Activated naive CD4-positive, alpha-beta T cell treated with anti-CD3 and anti-CD28 coated beads, Interleukin-2, amount 10 ng/mL, durations not matched to agents 7 days and 5 days (primary cell): ENCODE measurements at regions not wholly inside any gene's neighbourhood (a gene's known extent, or its start where the extent isn't known, plus 50 kb on each side); places are given as distances from the start of the nearest gene placed in this dataset.

Experiments
- CTCF ChIA-PET: fragments of 350-600 bp; sonication (Branson Sonifier 250); formaldehyde crosslinking; loops from one replicate; lab custom pipeline; 2021; ENCODE audit warnings: antibody characterized with exemption; lab: Charles Lee
- DNase-seq: peaks from one replicate; pipeline ENCODE4 v3.0.0-alpha.2; 2020
- H3K27ac Mint-ChIP-seq: one replicate; pipeline ENCODE4 v1.8.0; 2021; ENCODE audit warnings: mild to moderate bottlenecking, moderate library complexity, mixed read lengths
- H3K27me3 Mint-ChIP-seq: one replicate; pipeline ENCODE4 v1.8.0; 2021; ENCODE audit warnings: mild to moderate bottlenecking, mixed read lengths
- H3K36me3 Mint-ChIP-seq: one replicate; pipeline ENCODE4 v1.8.0; 2021; ENCODE audit warnings: mixed read lengths
- H3K4me1 Mint-ChIP-seq: one replicate; pipeline ENCODE4 v1.8.0; 2021; ENCODE audit warnings: mixed read lengths
- H3K4me3 Mint-ChIP-seq: one replicate; pipeline ENCODE4 v1.8.0; 2021; ENCODE audit warnings: mild to moderate bottlenecking, moderate library complexity, mixed read lengths
- H3K9me3 Mint-ChIP-seq: one replicate; pipeline ENCODE4 v1.8.0; 2021; ENCODE audit warnings: mixed read lengths

DNA sequence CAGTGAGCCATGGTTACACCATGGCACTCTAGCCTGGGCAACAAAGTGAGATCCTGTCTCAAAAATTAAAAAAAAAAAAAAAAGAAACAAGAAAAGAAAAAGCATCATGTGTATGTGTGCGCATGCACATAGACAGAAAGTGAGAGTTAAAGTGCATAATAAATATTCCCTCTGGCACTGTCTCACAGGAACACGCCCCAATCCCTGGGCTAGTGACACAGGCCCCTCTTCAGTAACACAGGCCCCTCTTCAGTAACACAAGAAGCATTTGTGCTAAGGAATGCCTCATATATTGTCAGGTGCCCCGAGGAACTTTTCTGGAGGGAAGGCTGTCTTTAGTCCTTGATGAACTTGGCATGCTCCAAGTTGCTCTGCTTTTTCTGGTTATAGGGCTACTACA, 57.5 kb downstream of the RPL27A start:
- Mint-ChIP-seq H3K27ac (no peak overlapping the region), H3K4me3 (no peak overlapping the region), H3K9me3 (no peaks in the 10 kb centered on the region), H3K4me1 (no peaks in the 10 kb centered on the region), H3K27me3 (no peaks in the 10 kb centered on the region), H3K36me3 (no peaks in the 10 kb centered on the region)
- CTCF ChIA-PET: no interaction called here
- DNase-seq: no peak

- no peaks in the 10 kb centered on the region for H3K4me1 Mint-ChIP-seq
- no peak overlapping the region for H3K27ac Mint-ChIP-seq
- H3K36me3 Mint-ChIP-seq: no peaks in the 10 kb centered on the region
- no peak overlapping the region for H3K4me3 Mint-ChIP-seq
- H3K9me3 Mint-ChIP-seq: no peaks in the 10 kb centered on the region
- peaks cover 14% of the 10 kb centered on the region for H3K27me3 Mint-ChIP-seq
- CTCF ChIA-PET: no interaction called here
- DNase-seq: no peak
Observed at GRCh38 chr11:8744423-8744822, 61.8 kb downstream of the RPL27A start.

DNA sequence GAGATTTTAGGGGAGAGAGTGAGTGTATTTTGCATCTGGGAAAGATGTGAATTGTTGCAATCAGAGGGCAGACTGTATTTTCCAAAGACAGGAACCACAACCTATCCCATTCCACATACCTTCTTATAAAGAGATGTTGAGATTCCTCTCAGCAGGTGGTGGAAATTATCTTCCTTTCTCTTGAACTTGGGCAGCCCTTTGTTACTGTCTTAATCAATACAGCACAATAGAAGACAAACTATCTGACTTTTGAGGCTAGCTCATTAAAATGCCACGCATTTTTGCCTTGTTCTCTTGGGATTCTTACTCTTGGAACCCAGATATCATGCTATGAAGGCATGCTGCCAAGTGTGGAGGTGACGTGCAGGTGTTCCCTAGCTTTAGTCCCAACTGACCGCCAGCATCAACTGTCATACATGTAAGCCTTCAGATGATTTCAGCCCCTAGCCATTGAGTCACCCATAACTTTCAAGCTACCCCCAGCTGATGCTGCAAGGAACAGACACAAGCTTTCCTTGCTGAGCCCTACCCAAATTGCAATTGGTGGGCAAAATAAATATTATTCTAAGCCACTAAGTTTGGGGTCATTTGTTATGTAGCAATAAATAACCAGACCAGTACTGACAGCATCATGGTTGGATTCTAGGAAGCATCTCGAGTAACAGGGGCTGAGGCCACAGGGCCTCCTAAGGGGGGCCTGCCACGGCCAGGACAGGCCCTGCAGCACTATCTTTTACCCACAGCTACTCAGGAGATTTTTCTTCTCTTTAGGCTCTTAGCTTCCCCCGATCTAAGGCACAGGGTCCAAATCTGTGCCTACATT, 63.0 kb downstream of the RPL27A start:
- DNase-seq: no peak
- Mint-ChIP-seq H3K27ac (no peak overlapping the region), H3K36me3 (no peaks in the 10 kb centered on the region), H3K9me3 (no peaks in the 10 kb centered on the region), H3K27me3 (peaks cover 17% of the 10 kb centered on the region), H3K4me3 (no peak overlapping the region), H3K4me1 (no peaks in the 10 kb centered on the region)
- CTCF ChIA-PET: no interaction called here

DNA sequence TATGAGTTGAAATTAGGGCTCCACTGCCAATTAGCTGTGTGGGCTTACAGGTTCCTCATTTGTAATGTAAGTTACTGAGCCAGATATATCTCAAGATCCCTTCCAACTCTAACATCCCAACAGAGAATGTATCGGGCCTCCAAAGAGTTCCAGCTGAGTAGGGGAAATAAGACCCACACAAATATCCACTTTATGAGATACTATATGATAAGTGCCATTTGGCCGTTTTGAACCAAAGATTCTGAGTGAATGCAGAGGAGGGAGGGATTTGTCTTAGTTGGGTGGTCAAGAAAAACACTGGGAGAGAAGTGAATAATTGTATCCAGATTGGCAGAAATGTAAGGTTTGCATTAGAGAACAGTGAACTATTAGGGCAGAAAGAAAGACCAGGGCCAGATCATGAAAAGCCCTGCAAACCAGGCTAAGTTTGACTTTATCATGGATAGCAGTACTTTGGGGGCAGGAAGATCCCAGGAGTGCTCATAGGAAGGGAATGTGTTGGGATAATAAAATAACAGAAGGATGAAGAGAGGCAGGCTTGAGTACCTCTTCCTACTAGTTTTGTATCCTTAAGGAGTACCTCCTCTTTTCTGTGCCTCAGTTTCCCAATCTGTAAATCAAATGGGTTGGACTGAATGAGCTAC, 63.9 kb downstream of the RPL27A start:
- Mint-ChIP-seq H3K9me3 (peaks cover 2% of the 10 kb centered on the region), H3K27ac (no peak overlapping the region), H3K4me1 (no peaks in the 10 kb centered on the region), H3K4me3 (no peak overlapping the region), H3K27me3 (peaks cover 20% of the 10 kb centered on the region), H3K36me3 (no peaks in the 10 kb centered on the region)
- CTCF ChIA-PET: no interaction called here
- DNase-seq: no peak

GRCh38 chr11:8747173-8747572, 64.6 kb downstream of the RPL27A start:
- H3K27me3 Mint-ChIP-seq: peaks cover 24% of the 10 kb centered on the region
- DNase-seq: no peak
- no peak overlapping the region for H3K27ac Mint-ChIP-seq
- no peak overlapping the region for H3K4me3 Mint-ChIP-seq
- CTCF ChIA-PET: no interaction called here
- H3K4me1 Mint-ChIP-seq: no peaks in the 10 kb centered on the region
- H3K36me3 Mint-ChIP-seq: no peaks in the 10 kb centered on the region
- H3K9me3 Mint-ChIP-seq: peaks cover 2% of the 10 kb centered on the region

DNA sequence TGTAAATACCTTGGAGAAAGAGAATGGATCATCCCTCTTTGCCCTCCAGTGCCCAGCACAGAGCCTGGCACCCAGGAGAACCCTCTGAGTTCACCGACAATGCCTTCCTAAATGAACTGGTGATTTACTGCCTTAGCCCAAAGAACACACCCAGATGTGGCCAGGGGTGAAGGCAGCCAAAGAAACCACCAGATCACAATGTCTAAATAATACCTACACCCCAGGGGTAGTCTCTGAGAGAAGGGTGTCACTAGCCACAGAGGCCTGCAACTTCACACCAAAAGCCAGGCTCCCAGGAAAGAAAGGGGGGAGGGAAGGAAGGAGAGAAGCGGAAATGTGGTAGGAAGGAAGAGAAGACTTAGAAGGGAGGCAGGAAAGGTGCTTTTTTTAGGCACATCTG, 65.7 kb downstream of the RPL27A start:
- Mint-ChIP-seq H3K4me1 (no peaks in the 10 kb centered on the region), H3K27ac (peak overlapping the region; percentile 44), H3K9me3 (peaks cover 2% of the 10 kb centered on the region), H3K36me3 (no peaks in the 10 kb centered on the region), H3K27me3 (peaks cover 26% of the 10 kb centered on the region), H3K4me3 (no peak overlapping the region)
- CTCF ChIA-PET: no interaction called here
- no peak for DNase-seq

DNA sequence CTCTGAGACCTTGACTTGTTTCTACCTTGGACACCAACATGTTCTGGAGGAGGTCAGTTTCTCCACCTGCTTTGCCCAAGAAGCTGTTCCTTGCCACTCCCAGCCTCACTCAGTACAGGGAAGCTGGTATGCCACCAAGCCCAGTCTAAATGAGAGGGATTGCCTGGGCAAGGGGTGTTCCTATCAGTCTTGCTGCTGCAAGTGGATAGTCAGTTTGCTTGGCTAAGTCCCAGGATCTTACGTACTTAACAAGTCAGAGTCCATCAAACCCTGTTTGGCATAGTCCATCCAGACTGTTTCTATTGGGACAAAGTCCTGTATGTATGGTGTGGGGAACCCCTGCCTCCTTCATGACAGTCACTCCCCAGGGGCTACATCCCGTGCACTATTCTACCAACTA, 66.6 kb downstream of the RPL27A start:
- H3K27ac Mint-ChIP-seq: no peak overlapping the region
- no peaks in the 10 kb centered on the region for H3K4me1 Mint-ChIP-seq
- H3K27me3 Mint-ChIP-seq: peaks cover 26% of the 10 kb centered on the region
- no peak overlapping the region for H3K4me3 Mint-ChIP-seq
- H3K9me3 Mint-ChIP-seq: peaks cover 2% of the 10 kb centered on the region
- CTCF ChIA-PET: interaction anchor here (1.1 kb wide), 1 partner anchor 12 kb away, joined by 3 read pairs; no protein-coding TSS in a partner anchor
- DNase-seq: no peak
- no peaks in the 10 kb centered on the region for H3K36me3 Mint-ChIP-seq

- Mint-ChIP-seq H3K9me3 (peaks cover 2% of the 10 kb centered on the region), H3K27me3 (peaks cover 21% of the 10 kb centered on the region), H3K4me1 (no peaks in the 10 kb centered on the region), H3K4me3 (no peak overlapping the region), H3K36me3 (no peaks in the 10 kb centered on the region), H3K27ac (no peak overlapping the region)
- CTCF ChIA-PET: no interaction called here
- DNase-seq: no peak
Observed at GRCh38 chr11:8754241-8754640, 71.6 kb downstream of the RPL27A start.

- H3K9me3 Mint-ChIP-seq: peaks cover 2% of the 10 kb centered on the region
- no peak overlapping the region for H3K4me3 Mint-ChIP-seq
- no peak overlapping the region for H3K27ac Mint-ChIP-seq
- no peaks in the 10 kb centered on the region for H3K4me1 Mint-ChIP-seq
- no peak for DNase-seq
- CTCF ChIA-PET: no interaction called here
- H3K36me3 Mint-ChIP-seq: no peaks in the 10 kb centered on the region
- H3K27me3 Mint-ChIP-seq: peaks cover 17% of the 10 kb centered on the region
Observed at GRCh38 chr11:8756201-8756600, 73.6 kb downstream of the RPL27A start.

DNA sequence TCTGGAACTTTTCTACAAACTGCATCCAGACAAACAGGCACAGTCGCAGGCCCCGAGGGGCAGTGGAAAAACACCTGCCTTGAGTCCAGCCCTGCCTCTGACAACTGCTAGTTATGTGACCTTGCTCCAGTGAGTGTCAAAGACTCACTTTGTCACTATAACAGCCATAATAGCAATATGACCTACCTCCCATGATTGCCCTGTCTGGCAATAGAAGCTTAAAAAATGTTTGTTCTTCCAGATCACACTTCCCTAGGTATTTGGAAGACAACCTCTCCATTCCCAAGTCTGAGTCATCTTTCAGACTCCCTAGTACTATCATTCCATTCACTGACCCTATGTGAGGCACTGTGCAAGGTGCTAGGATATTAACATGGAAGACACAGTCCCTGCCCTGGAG, 74.5 kb downstream of the RPL27A start:
- H3K36me3 Mint-ChIP-seq: no peaks in the 10 kb centered on the region
- CTCF ChIA-PET: no interaction called here
- no peak for DNase-seq
- peaks cover 12% of the 10 kb centered on the region for H3K27me3 Mint-ChIP-seq
- H3K27ac Mint-ChIP-seq: no peak overlapping the region
- no peaks in the 10 kb centered on the region for H3K9me3 Mint-ChIP-seq
- H3K4me3 Mint-ChIP-seq: no peak overlapping the region
- no peaks in the 10 kb centered on the region for H3K4me1 Mint-ChIP-seq

GRCh38 chr11:8757533-8757932, 74.9 kb downstream of the RPL27A start:
- H3K4me3 Mint-ChIP-seq: no peak overlapping the region
- no peaks in the 10 kb centered on the region for H3K9me3 Mint-ChIP-seq
- no peak overlapping the region for H3K27ac Mint-ChIP-seq
- CTCF ChIA-PET: interaction anchor here (0.7 kb wide), 1 partner anchor 187 kb away, joined by 3 read pairs; no protein-coding TSS in a partner anchor
- no peak for DNase-seq
- no peaks in the 10 kb centered on the region for H3K4me1 Mint-ChIP-seq
- peaks cover 8% of the 10 kb centered on the region for H3K27me3 Mint-ChIP-seq
- H3K36me3 Mint-ChIP-seq: no peaks in the 10 kb centered on the region

DNA sequence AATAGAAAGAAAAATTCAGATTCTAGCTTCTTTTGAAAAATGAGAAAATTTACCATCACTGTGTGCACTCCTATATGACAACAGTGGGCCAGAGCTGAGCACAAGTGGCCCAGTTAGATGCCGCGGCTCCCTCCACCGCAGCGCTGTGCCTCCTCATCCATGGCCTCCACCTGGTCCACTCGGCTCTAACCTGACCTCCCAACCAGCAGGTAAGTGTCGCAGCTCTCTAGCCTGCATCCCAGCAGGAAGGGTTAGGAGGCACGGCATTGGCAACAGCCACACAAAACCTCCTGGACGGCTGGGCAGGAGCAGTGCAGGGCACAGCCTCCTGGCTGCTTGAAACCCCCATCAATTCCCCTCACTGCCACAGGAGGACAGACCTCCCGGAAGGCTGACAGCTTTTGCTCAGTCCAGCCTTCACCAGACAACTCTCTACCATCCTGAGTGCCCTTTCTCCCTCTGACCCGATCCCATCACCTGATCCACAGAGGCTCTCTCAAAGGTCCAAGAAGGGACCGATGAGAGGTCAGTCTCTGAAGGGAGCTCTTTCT, 76.1 kb downstream of the RPL27A start:
- no peak overlapping the region for H3K4me3 Mint-ChIP-seq
- H3K27ac Mint-ChIP-seq: no peak overlapping the region
- CTCF ChIA-PET: interaction anchor here (0.6 kb wide), 1 partner anchor 235 kb away, joined by 3 read pairs; no protein-coding TSS in a partner anchor
- DNase-seq: no peak
- H3K9me3 Mint-ChIP-seq: no peaks in the 10 kb centered on the region
- H3K4me1 Mint-ChIP-seq: no peaks in the 10 kb centered on the region
- no peaks in the 10 kb centered on the region for H3K36me3 Mint-ChIP-seq
- H3K27me3 Mint-ChIP-seq: peaks cover 8% of the 10 kb centered on the region

DNA sequence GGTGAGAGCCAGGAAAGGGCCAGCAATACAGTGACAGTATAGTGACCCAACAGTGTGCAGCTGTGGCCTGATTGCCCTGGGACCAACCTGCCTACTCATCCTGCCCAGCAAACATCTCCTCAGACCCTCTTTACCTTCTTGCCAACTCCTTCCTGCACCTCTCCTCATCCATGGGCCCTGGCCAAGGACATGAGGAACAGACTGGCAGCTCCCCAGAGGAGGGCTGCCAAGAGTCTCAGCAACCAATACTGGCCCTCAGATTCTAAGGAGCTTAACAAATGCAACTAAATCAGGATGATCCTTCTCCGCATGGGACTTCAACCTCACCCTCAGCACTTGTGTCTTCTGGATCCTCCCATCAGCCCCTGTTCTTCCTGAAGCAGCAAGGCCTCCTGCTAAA, 77.0 kb downstream of the RPL27A start:
- H3K4me3 Mint-ChIP-seq: no peak overlapping the region
- no peaks in the 10 kb centered on the region for H3K9me3 Mint-ChIP-seq
- CTCF ChIA-PET: no interaction called here
- DNase-seq: no peak
- peaks cover 8% of the 10 kb centered on the region for H3K27me3 Mint-ChIP-seq
- H3K4me1 Mint-ChIP-seq: no peaks in the 10 kb centered on the region
- no peak overlapping the region for H3K27ac Mint-ChIP-seq
- no peaks in the 10 kb centered on the region for H3K36me3 Mint-ChIP-seq

DNA sequence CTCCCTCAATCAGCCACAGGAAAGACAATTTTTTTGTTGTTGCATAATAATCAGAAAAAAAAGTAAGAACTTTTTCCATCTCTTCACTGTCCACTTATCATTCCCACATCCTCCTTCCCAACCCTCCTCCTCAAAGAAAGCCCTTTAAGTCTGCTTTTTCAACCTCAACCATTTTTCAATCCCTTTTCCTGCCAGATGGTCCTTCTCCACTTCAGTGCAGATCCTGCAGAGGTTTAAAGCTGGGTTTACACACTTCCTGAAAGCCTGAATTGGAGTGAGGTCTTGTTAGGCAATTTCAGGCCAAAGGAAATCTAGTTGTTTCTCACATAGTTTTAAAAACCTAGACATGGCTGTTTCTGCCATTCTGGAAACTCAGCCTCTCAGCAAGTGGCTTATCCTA, 78.3 kb downstream of the RPL27A start:
- no peak for DNase-seq
- no peaks in the 10 kb centered on the region for H3K36me3 Mint-ChIP-seq

More for the DNA sequence above, 78.3 kb downstream of the RPL27A start:
- Mint-ChIP-seq H3K4me1 (no peaks in the 10 kb centered on the region), H3K9me3 (no peaks in the 10 kb centered on the region), H3K4me3 (no peak overlapping the region), H3K27me3 (peaks cover 8% of the 10 kb centered on the region), H3K27ac (no peak overlapping the region)
- CTCF ChIA-PET: interaction anchor here (0.6 kb wide), 1 partner anchor 8 kb away, joined by 3 read pairs; no protein-coding TSS in a partner anchor
